Panc1 (cell line): ENCODE measurements at regions not wholly inside any gene's neighbourhood (a gene's known extent, or its start where the extent isn't known, plus 50 kb on each side); places are given as distances from the start of the nearest gene placed in this dataset.

Experiments
- ATAC-seq: fragments of 200-7000 bp; cut with Tn5 transposase; 2 replicates; pipeline ENCODE4 v1.9.1; 2020; ENCODE audit warnings: mild to moderate bottlenecking, moderate library complexity
- BruUV-seq: library from RNA; stranded (reverse); fragments of 400-500 nt; replicated peaks from 2 replicates; lab custom pipeline; 2021; lab: Mats Ljungman, UMichigan
- CTCF ChIA-PET: fragments of 300-600 bp; sonication (Branson Sonifier 250); formaldehyde crosslinking; loops from one replicate; lab custom pipeline; 2022; ENCODE audit warnings: antibody characterized with exemption; lab: Charles Lee
- POLR2A ChIA-PET: fragments of 300-600 bp; sonication (Branson Sonifier 250); formaldehyde crosslinking; loops from one replicate; lab custom pipeline; 2022; ENCODE audit warnings: antibody characterized with exemption; lab: Charles Lee
- DNase-seq: peaks from one replicate; pipeline ENCODE4 v3.0.0-alpha.2; 2010; ENCODE audit warnings: low read depth, low spot score
- H3K27ac ChIP-seq: 2 replicates; pipeline ENCODE4 v1.5.1; 2011; ENCODE audit warnings: mild to moderate bottlenecking, low read length, inconsistent platforms
- H3K27me3 ChIP-seq: fragments of 200-500 bp; sonication (Bioruptor generic); 2 replicates; pipeline ENCODE4 v1.6.0; 2014; ENCODE audit warnings: low read length, inconsistent platforms; ENCODE audit not compliant: control insufficient read depth, insufficient read depth
- H3K36me3 ChIP-seq: fragments of 200-500 bp; sonication (Bioruptor generic); 2 replicates; pipeline ENCODE4 v1.5.1; 2014; ENCODE audit warnings: inconsistent platforms, mild to moderate bottlenecking, low read length, moderate library complexity; ENCODE audit not compliant: control insufficient read depth, insufficient read depth
- H3K4me1 ChIP-seq: 2 replicates; pipeline ENCODE4 v1.5.1; 2011; ENCODE audit warnings: inconsistent platforms, mild to moderate bottlenecking, low read length, moderate library complexity; ENCODE audit not compliant: control insufficient read depth, insufficient read depth
- H3K4me3 ChIP-seq, 2 experiments: 2 replicates each; pipeline ENCODE4 v1.5.1; 2011 to 2012; ENCODE audit warnings: low read depth in 2 of 2, low read length in 2 of 2, mild to moderate bottlenecking in 2 of 2, inconsistent platforms in 1 of 2, moderate library complexity in 1 of 2
- H3K9me3 ChIP-seq: fragments of 200-500 bp; sonication (Bioruptor generic); 2 replicates; pipeline ENCODE4 v1.5.1; 2014; ENCODE audit warnings: low read depth, mild to moderate bottlenecking, inconsistent platforms, low read length, moderate library complexity; ENCODE audit not compliant: control insufficient read depth, insufficient read depth
- CTCF ChIP-seq: fragments of 450-650 bp; IDR thresholded peaks from 2 replicates; pipeline ENCODE4 v1.5.1; 2017; ENCODE audit warnings: mild to moderate bottlenecking
- POLR2AphosphoS5 ChIP-seq: IDR thresholded peaks from 2 replicates; pipeline ENCODE4 v1.6.1; 2012; ENCODE audit warnings: mild to moderate bottlenecking, low read depth, low read length, moderate library complexity
- REST ChIP-seq, 2 experiments: IDR thresholded peaks; 2 replicates each; pipeline ENCODE4 v1.6.1; 2011 to 2012; ENCODE audit warnings: low read depth in 2 of 2, control low read depth in 1 of 2, low read length in 1 of 2, mild to moderate bottlenecking in 1 of 2, moderate library complexity in 1 of 2; ENCODE audit not compliant: insufficient read depth in 1 of 2
- SIN3A ChIP-seq: IDR thresholded peaks from 2 replicates; pipeline ENCODE4 v1.6.1; 2012; ENCODE audit warnings: low read depth, mild to moderate bottlenecking, low read length, moderate library complexity, borderline replicate concordance; ENCODE audit not compliant: insufficient read depth
- TCF7L2 ChIP-seq: IDR thresholded peaks from 2 replicates; pipeline ENCODE4 v1.6.1; 2011; ENCODE audit warnings: mild to moderate bottlenecking, low read depth, low read length, inconsistent platforms
- in situ Hi-C: cut with HindIII; loops from 2 replicates; pipeline ENCODE4 v1.10.0; 2016; ENCODE audit warnings: low sequenced_read_pairs, low pct_unique_long_range_greater_than_20kb
- intact Hi-C: fragments of 100-400 bp; cut with micrococcal nuclease; formaldehyde crosslinking; loops from one replicate; pipeline ENCODE4 v1.10.0; 2022; ENCODE audit not compliant: unreplicated experiment

- peaks cover 8% of the 10 kb centered on the region; the same call in 1 of the 2 replicates for H3K9me3 ChIP-seq
- no peak for DNase-seq
- ChIA-PET CTCF (no interaction called here), POLR2A (no interaction called here)
- no TSS peak for BruUV-seq
- no peaks in the 10 kb centered on the region for H3K36me3 ChIP-seq
- no peak overlapping the region for H3K27ac ChIP-seq
- no peak for ATAC-seq
- in situ Hi-C loops (no loop called here), intact Hi-C loops (no loop called here)
- no peak overlapping the region for H3K4me3 ChIP-seq
- H3K4me1 ChIP-seq = no peaks in the 10 kb centered on the region
- H3K27me3 ChIP-seq = peaks cover 13% of the 10 kb centered on the region
- TF ChIP-seq SIN3A = no peak
- TF ChIP-seq POLR2AphosphoS5 = no peak
- TF ChIP-seq REST (IDR thresholded peaks at IDR 0.05; ENCODE audit: insufficient read depth in 1 of 2, low read depth in 2 of 2, low read length in 1 of 2) = no peak
- TF ChIP-seq CTCF = no peak
- no peak for TF ChIP-seq TCF7L2
These were observed 285.3 kb downstream of the HIVEP2 start for GRCh38 chr6:142659661-142660060.

GRCh38 chr6:142665393-142665792, 279.6 kb downstream of the HIVEP2 start:
- no peak overlapping the region for H3K4me3 ChIP-seq

More at GRCh38 chr6:142665393-142665792, 279.6 kb downstream of the HIVEP2 start:
- TF ChIP-seq POLR2AphosphoS5 = no peak
- TF ChIP-seq CTCF = no peak
- TF ChIP-seq TCF7L2 = no peak
- no peak for TF ChIP-seq SIN3A
- TF ChIP-seq REST (IDR thresholded peaks at IDR 0.05; ENCODE audit: insufficient read depth in 1 of 2, low read depth in 2 of 2, low read length in 1 of 2) = no peak
- ChIA-PET CTCF (no interaction called here), POLR2A (no interaction called here)
- H3K4me1 ChIP-seq = no peaks in the 10 kb centered on the region
- H3K27me3 ChIP-seq = 0 out of 2 replicates have a peak, but pooled peaks cover 2% of the 10 kb centered on the region
- DNase-seq = no peak
- H3K9me3 ChIP-seq = peaks cover 8% of the 10 kb centered on the region; the same call in 1 of the 2 replicates
- intact Hi-C loops (no loop called here), in situ Hi-C loops (no loop called here)
- ATAC-seq = no peak
- H3K36me3 ChIP-seq = no peaks in the 10 kb centered on the region
- BruUV-seq = no TSS peak
- H3K27ac ChIP-seq = no peak overlapping the region
